Right ventricle myocardium inferior (tissue), 1 donor: ENCODE measurements at regions not wholly inside any gene's neighbourhood (a gene's known extent, or its start where the extent isn't known, plus 50 kb on each side); places are given as distances from the start of the nearest gene placed in this dataset.
"Not testable (repeated sequence)": the region's sequence is repeated elsewhere in the genome, so short reads cannot be mapped to it uniquely, and the experiment has no call there.

ENCODE experiments used
- ATAC-seq: fragments of 200-7000 bp; cut with Tn5 transposase; one replicate; pipeline ENCODE4 v1.9.1; 2020; ENCODE audit warnings: mild to moderate bottlenecking, moderate library complexity
- DNase-seq: peaks from one replicate; pipeline ENCODE4 v3.0.0; 2021; ENCODE audit errors: missing footprints
- intact Hi-C: fragments of 100-400 bp; cut with DNase I; formaldehyde crosslinking; loops from one replicate; pipeline ENCODE4 v1.11.0; 2022
- donor health status: DM: no; HTN: yes; CAD: no; lungs with severe emphysema.

DNA sequence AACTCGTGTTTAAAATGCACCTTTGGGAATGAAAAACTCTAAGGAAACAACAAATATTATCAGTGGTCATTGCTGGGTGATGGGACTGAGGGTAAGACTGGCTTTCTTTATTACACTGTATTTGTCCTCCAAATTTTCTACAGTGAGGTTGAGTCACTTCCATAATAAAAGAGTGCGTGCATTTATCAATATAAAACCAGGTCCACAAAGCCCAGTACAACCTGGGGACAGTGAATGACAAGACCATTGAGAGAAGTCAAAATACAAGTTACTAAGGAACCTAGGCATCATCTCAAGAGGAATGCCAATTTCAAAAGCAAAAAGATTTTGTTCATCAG, 76.4 kb downstream of the MAGED4 start:
- intact Hi-C loops = loop anchor here (2.0 kb wide), 1 partner anchor 368 kb away; the partner anchor contains the start of gene MAGED1
- peak; percentile 4 for ATAC-seq
- no peak for DNase-seq

DNA sequence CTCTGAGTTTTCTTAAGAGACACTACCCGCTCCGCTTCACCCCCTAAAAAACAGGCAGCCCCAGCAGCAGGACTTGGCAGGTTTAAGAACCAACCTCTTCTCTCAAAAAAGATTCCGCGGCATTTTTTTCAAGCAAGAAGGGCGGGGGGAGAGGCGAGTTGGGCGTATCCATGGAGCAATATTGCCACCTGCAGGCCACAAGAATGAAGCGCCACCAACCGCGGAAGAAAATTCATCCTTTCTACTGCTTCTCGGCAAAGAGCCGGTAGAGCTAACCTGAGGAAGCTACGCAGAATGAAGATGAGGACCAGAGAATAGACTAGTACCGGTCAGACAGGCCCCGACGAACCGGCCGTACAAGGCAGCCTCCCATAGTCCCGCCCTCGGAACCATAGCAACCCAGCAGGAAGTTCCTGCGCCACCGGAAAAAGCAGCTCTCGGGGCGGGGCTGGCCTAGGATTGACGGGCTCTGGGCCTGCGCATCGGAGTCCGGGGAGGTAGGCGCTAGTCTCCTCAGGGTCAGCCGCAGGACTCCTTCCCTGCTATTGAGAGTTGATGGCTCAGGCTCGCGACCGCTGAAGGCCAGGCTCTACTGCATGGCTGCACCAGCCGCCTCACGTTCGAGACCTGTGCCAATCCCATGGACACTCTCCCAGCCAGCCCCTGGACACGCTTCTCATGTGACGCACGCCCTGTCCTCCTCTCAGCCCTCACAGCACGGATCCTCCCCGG, 76.9 kb downstream of the MAGED4 start:
- DNase-seq = peak; percentile 93
- intact Hi-C loops = loop anchor here (2.0 kb wide), 1 partner anchor 369 kb away; the partner anchor contains the start of gene MAGED1
- ATAC-seq = peak; percentile 100

DNA sequence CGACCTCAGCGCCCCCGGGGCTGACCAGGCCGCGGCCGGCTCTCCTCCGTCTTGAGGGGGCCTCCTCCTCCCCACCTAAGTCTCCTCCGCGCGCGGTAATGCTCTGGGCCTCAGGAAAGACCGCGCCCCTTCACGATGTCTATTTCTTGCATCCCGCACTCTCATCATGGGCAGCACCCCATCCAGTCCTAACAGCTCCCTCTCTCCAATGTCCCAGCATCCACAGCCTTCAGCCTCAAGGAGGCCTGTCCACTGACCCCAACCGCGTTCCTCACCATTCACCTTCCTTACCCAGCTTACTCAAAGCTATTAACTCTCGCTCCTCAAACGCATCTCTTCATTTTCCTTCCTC, 77.5 kb downstream of the MAGED4 start:
- DNase-seq = no peak
- no peak for ATAC-seq
- intact Hi-C loops = no loop called here

DNA sequence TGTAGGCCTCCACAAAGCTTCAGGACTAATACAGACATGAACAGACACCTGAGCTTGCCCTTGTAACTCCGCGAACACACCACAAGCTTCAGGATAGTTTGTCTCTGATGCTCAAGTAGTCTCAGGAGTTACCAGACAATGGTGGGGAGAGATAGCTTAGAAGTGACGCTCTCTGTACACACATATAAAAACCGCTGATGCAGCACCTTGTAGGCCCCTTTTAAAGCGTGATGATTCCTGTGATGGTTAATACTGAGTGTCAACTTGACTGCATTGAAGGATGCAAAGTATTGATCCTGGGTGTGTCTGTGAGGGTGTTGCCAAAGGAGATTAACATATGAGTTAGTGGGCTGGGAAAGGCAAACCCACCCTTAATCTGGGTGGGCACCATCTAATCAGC, 78.7 kb downstream of the MAGED4 start:
- intact Hi-C loops = no loop called here
- no peak for DNase-seq
- no peak for ATAC-seq

DNA sequence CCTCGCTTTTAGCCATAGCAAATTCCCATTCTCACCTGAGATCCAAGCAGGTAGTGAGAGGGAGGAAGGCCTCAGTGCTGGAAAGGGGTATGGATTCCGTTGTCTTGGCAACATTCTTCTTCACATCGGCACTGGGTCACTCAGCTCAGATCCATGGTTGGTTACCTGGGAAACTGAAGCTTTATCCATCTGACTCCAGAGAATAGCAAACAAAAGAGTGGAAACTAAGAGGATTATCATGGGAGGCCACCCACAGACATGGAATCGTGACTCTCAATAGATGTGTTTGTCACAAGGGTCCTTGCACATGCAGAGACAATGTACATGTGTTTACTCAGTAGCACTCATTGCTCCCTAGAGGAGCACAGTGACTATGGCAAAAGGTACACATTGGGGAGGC, 81.0 kb downstream of the MAGED4 start:
- ATAC-seq = no peak
- intact Hi-C loops = no loop called here

DNA sequence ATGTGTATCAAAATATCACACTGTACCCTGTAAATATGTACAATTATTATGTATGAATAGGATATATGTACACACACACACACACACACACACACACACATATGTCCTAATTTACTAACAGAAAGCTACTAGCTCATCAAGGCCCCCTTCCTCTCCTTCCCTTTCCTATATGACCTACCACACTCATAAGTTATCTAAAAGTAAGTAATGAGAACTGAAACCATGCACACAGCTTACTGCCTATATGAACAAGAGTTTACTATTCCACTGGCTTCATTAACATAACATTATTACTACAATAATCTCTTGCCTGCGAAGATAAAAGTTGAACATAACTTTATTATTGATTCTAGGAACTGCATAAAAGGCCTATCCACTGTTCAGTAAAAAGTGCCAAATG, 83.8 kb downstream of the MAGED4 start:
- DNase-seq, ATAC-seq, intact Hi-C loops: not testable (repeated sequence)

More for the DNA sequence above, 81.0 kb downstream of the MAGED4 start:
- no peak for DNase-seq

DNA sequence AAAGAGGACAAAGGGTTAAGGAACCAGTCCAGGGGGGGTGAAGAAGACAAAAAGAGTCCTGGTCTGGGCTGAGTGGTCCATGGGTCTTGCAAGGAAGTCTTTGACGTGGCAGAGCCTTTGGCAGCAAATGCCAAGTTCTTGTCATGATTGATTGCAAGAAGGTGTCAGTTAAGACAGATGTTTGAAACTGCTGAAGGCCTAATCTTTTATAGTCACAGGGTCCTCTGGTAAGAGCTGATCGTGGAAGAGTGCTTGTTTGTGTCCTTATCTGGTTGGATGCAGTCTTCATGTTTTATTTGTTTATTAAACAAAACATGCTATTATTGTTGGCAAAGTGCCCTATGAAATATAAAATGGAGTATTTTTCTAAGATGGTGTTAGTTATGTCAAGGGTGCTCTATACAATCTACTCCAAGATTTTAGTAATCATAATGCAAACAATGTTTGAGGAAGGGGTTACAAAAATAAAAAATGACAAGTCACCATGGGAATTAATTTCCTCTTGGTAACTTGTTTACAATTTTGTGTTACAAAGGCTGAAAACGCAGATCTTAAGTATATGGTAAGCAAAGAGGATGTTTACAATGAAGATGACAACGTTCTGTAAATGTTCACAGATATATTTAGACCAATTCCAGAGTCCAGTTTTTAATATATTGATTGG, 85.9 kb downstream of the MAGED4 start:
- DNase-seq (no peak), ATAC-seq (no peak)
- intact Hi-C loops = no loop called here

DNA sequence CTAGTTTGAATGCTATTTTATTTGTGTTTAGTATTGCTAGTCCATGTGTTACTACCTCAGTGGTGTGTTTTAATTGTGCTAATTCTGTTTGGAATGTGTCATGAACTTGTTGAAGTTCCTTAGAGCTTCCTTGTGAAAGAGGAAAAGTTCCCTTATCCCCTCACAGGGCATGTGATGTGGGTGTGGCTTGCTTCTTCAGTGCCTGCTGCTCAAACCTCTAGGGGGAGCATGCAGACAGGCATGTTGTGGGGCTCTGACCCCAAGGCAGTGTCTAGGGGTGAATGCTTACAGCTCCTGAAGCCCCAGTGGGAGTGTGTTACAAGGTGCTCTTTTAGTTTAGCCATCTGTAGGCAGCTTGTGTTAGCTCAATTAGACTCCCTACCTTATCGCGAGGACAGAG, 86.5 kb downstream of the MAGED4 start:
- intact Hi-C loops = no loop called here
- DNase-seq (no peak), ATAC-seq (no peak)

DNA sequence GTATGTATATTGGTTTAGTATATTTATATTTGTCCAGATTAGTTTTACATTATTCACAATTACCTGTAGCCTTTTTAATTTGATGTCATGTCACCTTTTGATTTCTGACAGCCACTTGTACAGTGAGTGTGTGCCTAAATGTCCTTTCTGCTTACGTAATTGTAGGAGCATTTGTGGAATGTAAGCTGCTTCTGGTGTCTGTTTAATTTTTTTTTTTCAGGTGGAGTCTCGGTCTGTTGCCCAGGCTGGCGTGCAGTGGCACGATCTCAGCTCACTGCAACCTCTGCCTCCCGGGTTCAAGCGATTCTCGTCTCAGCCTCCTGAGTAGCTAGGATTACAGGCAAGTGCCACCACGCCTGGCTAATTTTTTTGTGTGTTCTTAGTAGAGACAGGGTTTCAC, 91.2 kb upstream of the XAGE2 start:
- no peak for DNase-seq
- intact Hi-C loops = no loop called here
- no peak for ATAC-seq

DNA sequence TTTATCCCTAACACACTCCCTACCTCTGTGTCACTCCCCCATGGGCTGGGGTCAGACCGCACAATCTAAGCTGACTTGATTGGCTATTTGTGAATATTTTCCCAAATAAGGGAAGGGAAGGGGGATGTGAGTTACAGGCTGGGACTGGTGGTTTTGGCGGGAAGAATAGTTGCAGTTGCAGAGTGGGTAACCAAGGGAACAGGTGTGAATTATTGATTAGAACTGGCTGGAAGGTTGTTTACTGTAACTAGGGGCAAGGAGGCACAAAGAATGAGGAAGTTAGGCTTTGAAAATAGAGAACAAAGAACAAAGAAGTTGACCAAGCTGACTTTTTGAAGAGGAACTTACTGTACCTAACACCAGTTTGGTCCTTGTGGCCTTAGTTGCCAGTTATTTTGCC, 88.0 kb upstream of the XAGE2 start:
- ATAC-seq = no peak
- intact Hi-C loops = no loop called here
- DNase-seq = no peak

DNA sequence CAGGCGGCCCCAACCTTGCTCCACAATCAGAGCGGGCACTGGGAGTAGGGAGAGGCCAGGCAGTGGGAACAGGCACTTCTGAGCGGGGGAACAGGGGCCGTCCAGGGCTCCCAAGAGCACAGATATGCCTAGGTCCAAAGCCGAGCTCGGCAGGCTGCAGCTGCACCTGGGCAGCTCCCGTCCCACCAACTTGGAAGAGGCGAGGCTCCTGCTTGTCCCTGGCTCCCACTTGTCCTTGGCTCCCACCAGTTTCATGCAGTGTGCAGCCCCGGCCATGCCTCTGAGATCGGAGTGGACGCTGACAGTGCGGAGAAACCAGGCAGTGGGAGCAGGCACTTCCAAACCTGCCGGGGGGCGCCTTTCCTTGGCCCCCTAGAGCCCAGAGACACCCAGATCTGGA, 84.0 kb upstream of the XAGE2 start:
- ATAC-seq (no peak), DNase-seq (no peak)
- intact Hi-C loops = no loop called here

DNA sequence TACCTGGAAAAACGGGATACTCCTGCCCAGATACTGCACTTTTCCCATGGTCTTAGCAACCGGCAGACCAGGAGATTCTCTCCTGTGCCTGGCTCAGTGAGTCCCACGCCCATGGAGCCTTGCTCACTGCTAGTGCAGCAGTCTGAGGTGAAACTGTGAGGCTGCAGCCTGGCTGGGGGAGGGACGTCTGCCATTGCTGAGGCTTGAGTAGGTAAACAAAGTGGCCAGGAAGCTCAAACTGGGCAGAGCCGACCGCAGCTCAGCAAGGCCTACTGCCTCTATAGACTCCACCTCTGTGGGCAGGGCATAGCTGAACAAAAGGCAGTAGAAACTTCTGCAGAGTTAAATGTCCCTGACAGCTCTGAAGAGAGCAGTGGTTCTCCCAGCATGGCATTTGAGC, 69.9 kb upstream of the XAGE2 start:
- ATAC-seq, DNase-seq, intact Hi-C loops: not testable (repeated sequence)

DNA sequence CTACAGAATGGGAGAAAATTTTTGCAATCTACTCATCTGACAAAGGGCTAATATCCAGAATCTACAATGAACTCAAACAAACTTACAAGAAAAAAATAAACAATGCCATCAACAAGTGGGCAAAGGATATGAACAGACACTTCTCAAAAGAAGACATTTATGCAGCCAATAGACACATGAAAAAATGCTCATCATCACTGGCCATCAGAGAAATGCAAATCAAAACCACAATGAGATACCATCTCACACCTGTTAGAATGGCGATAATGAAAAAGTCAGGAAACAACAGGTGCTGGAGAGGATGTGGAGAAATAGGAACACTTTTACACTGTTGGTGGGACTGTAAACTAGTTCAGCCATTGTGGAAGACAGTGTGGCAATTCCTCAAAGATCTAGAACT, 60.3 kb upstream of the XAGE2 start:
- ATAC-seq, intact Hi-C loops, DNase-seq: not testable (repeated sequence)
